AG09309 (cell line): ENCODE measurements at regions not wholly inside any gene's neighbourhood (a gene's known extent, or its start where the extent isn't known, plus 50 kb on each side); places are given as distances from the start of the nearest gene placed in this dataset.

Experiments
- DNase-seq: peaks from one replicate; pipeline ENCODE4 v3.0.0-alpha.2; 2010; ENCODE audit warnings: low read depth
- H3K4me3 ChIP-seq: 2 replicates; pipeline ENCODE4 v1.5.1; 2011; ENCODE audit warnings: mild to moderate bottlenecking, low read depth, low read length, moderate library complexity; ENCODE audit not compliant: control insufficient read depth
- TF ChIP-seq, protein P1 (sequence below): IDR thresholded peaks from 2 replicates; pipeline ENCODE4 v1.5.1; 2011; ENCODE audit warnings: mild to moderate bottlenecking, low read depth, low read length, inconsistent platforms; ENCODE audit not compliant: insufficient read depth, control insufficient read depth; ENCODE audit errors: missing control alignments

DNA sequence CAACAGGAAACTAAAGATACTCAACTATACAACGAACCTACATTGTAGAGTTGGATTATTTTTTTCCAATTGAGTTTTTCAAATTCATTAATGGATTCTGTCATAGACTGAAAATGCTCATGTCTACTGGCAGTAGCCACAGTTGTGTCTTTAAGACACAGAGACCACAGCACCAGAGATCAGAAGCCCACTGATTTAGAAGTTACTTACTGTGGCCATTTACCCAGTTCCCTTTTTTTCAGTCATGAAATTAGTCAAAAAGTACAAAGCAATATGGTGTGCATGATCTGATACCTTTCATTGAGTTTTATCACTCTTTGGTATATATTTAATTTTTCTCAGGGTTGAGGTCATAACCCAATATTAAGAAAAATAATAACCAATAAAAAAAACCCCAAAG is 1640.2 kb upstream of the WWC1 start:
- DNase-seq = no peak
- TF ChIP-seq, protein P1, sequence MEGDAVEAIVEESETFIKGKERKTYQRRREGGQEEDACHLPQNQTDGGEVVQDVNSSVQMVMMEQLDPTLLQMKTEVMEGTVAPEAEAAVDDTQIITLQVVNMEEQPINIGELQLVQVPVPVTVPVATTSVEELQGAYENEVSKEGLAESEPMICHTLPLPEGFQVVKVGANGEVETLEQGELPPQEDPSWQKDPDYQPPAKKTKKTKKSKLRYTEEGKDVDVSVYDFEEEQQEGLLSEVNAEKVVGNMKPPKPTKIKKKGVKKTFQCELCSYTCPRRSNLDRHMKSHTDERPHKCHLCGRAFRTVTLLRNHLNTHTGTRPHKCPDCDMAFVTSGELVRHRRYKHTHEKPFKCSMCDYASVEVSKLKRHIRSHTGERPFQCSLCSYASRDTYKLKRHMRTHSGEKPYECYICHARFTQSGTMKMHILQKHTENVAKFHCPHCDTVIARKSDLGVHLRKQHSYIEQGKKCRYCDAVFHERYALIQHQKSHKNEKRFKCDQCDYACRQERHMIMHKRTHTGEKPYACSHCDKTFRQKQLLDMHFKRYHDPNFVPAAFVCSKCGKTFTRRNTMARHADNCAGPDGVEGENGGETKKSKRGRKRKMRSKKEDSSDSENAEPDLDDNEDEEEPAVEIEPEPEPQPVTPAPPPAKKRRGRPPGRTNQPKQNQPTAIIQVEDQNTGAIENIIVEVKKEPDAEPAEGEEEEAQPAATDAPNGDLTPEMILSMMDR = no peak
- no peak overlapping the region for H3K4me3 ChIP-seq

DNA sequence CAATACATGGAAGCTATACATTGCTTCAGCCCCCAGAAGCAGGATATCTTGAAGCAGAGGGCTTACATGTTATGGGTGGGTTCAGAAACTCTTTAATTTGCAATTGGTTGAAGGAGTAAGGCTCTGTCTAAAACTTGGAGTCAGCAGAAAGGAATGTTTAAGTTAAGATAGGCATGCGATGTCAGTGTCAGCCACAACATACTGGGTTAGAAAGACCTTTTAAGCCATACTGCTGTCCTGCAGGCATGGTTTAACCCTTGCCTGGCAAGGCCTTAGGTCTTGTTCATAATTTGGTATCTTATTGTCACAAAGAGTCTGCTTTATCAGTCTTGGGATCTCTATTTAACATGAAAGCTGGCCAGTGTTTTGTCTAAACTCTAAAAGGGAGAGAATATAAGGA is 1619.6 kb upstream of the WWC1 start:
- TF ChIP-seq, protein P1 = no peak
- no peak for DNase-seq

DNA sequence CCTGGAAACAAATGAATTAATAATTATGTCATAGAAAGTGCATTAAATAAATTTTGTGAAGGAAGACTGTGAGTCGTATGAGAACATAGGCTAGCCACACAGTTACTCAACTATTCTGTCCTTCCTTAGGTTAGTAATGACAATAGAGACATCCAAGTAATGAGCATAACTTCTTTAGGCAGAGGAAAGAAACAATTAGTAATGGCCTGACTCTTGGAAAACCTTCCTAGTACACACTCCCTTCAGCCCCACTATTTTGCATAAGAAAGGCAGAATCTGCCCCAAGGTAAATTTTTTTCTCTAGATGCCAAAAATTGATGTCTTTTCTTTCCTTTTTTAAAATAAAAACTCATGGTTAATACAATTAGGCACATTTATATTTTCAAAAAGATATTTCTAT is 1619.0 kb upstream of the WWC1 start:
- no peak for DNase-seq
- no peak overlapping the region for H3K4me3 ChIP-seq
- TF ChIP-seq, protein P1 = no peak

More for the DNA sequence above, 1619.6 kb upstream of the WWC1 start:
- no peak overlapping the region for H3K4me3 ChIP-seq

DNA sequence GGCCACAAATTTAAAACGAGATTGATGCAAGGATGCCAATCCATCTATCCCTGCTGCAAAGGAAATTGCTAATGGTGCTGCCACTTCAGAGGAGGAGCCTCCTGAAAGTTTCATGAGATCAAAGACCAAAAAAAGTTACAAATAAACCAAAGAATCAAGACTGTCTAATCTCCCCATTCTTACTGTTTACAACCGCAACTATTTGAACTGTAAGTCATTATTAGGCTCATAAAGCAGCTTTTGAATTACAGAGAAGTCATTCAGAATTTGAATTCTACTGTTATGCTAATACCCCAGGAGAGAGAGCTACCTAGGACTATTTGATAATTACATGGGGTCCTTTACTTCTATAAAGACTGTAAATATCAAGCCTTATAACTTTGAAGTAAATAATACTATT is 1613.6 kb upstream of the WWC1 start:
- no peak for DNase-seq
- TF ChIP-seq, protein P1 = no peak
- H3K4me3 ChIP-seq = no peak overlapping the region

DNA sequence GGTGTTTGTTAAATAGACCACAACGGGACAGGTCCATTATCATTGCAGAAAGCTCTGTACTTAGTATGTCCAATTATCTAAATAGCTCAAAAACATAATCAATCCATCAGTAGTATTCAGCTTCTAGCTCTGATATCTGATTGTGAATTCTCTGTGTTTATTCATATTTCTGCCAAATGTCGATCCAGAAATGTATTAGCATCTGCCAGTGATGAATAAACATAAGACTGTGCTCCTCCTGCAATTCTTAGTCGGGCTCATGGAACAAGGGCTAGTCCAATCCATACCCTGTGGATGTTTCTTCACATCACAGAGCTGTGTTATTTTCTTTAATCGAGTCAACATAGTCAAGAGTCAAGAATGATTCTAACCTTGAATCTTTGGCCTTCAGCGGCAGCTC is 1612.1 kb upstream of the WWC1 start:
- no peak overlapping the region for H3K4me3 ChIP-seq
- no peak for DNase-seq
- TF ChIP-seq, protein P1 = no peak

DNA sequence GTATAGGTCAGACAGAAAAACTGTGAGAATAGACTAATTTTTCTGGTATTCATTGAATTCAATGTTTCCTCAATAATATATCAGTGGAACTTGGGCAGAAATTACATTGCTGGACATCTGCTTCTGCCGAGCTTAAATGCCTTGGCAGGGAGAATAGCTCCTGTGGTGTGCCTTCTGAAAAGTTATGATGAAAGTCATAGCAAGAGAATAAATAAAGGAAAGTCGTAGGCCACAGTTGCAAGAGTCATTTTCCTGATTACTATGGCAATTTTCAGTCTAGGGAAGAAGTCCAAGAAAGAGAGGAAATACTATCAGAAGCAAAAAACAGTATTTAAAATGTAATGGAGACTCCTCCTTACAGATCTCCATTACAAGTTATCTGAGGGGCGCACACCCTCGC is 1596.1 kb upstream of the WWC1 start:
- TF ChIP-seq, protein P1 = no peak
- no peak overlapping the region for H3K4me3 ChIP-seq
- no peak for DNase-seq

DNA sequence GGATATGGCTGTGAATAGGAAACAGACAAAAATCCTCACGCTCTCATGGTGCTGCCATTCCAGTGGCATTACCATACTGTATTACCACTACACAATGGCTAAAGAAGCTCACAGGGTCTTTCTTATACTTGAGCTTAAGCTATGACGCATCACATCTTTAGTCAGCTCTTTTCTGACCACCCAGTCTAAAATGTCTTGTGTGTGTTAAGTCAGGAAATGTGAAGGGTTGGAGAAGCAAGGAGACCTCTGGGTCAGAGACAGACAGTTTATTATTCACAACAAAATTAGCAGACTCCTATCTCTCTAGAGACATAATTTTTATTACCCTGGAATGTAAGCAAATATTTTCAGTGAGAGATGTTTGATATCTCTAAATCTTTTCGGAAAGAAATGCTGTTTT is 1583.2 kb upstream of the WWC1 start:
- no peak overlapping the region for H3K4me3 ChIP-seq
- TF ChIP-seq, protein P1 = no peak
- no peak for DNase-seq
